WERI-Rb-1 (cell line): ENCODE measurements at regions not wholly inside any gene's neighbourhood (a gene's known extent, or its start where the extent isn't known, plus 50 kb on each side); places are given as distances from the start of the nearest gene placed in this dataset.

Experiments used
- DNase-seq: peaks from one replicate; pipeline ENCODE4 v3.0.0-alpha.2; 2020
- H3K27ac ChIP-seq: fragments of 250-450 bp; sonication (Bioruptor Pico); 2 replicates; pipeline ENCODE4 v1.5.1; 2020; ENCODE audit warnings: mild to moderate bottlenecking, moderate library complexity
- H3K27me3 ChIP-seq: fragments of 250-450 bp; sonication (Bioruptor Pico); 2 replicates; pipeline ENCODE4 v1.5.1; 2021; ENCODE audit warnings: mild to moderate bottlenecking, low read depth, moderate library complexity; ENCODE audit not compliant: insufficient read depth, severe bottlenecking
- H3K36me3 ChIP-seq: fragments of 250-450 bp; sonication (Bioruptor Pico); 2 replicates; pipeline ENCODE4 v1.5.1; 2020; ENCODE audit warnings: mild to moderate bottlenecking, moderate library complexity
- H3K4me3 ChIP-seq: 2 replicates; pipeline ENCODE4 v1.5.1; 2011; ENCODE audit warnings: low read depth, mild to moderate bottlenecking, control low read depth, low read length
- H3K9me3 ChIP-seq: fragments of 250-450 bp; sonication (Bioruptor Pico); 2 replicates; pipeline ENCODE4 v1.5.1; 2021; ENCODE audit warnings: mild to moderate bottlenecking, moderate library complexity; ENCODE audit not compliant: severe bottlenecking
- TF ChIP-seq, protein P1 (sequence below): IDR thresholded peaks from 2 replicates; pipeline ENCODE4 v1.5.1; 2011; ENCODE audit warnings: low read depth, mild to moderate bottlenecking, control low read depth, inconsistent platforms, low read length

DNA sequence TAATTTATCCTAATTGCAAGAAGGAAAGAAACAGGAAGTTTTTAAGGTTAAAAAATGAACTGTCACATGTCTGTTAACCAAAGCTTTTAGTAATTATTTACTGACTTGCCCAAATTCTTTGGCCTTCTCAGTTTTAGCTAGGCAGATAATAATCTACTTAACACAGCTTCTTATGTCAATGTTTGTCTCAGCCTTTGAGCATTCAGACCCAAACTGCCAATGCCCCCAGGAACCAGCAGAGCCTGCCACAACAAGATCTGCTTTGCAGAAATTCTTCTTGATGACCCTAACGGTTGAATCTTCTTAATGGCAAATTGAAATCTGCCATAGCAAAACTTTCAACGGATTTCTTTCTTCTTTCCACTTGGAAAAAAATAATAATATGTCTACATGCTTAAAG is 792.4 kb upstream of the ADGRL2 start:
- H3K4me3 ChIP-seq = no peak overlapping the region
- no peaks in the 10 kb centered on the region for H3K9me3 ChIP-seq
- H3K27ac ChIP-seq = no peak overlapping the region
- TF ChIP-seq, protein P1, sequence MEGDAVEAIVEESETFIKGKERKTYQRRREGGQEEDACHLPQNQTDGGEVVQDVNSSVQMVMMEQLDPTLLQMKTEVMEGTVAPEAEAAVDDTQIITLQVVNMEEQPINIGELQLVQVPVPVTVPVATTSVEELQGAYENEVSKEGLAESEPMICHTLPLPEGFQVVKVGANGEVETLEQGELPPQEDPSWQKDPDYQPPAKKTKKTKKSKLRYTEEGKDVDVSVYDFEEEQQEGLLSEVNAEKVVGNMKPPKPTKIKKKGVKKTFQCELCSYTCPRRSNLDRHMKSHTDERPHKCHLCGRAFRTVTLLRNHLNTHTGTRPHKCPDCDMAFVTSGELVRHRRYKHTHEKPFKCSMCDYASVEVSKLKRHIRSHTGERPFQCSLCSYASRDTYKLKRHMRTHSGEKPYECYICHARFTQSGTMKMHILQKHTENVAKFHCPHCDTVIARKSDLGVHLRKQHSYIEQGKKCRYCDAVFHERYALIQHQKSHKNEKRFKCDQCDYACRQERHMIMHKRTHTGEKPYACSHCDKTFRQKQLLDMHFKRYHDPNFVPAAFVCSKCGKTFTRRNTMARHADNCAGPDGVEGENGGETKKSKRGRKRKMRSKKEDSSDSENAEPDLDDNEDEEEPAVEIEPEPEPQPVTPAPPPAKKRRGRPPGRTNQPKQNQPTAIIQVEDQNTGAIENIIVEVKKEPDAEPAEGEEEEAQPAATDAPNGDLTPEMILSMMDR = no peak
- H3K36me3 ChIP-seq = no peaks in the 10 kb centered on the region
- DNase-seq = no peak
- H3K27me3 ChIP-seq = no peaks in the 10 kb centered on the region

DNA sequence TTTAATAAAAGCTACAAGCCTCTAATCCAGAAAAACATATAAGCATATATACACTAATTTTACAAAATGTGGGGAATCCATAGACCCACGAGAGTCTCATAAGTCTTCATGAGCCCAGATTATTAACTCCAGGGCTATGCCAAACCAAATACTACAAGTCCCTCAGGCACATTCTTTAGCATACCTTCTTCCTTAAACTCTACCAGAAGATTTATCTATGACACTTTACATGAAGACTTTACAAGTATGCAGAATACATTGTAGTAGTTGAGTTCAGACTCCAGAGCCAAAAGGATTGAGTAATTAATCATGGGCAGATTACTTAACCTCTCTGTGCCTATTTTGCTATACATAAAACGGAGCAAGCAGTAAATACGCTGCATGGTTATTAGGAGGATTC is 793.7 kb upstream of the ADGRL2 start:
- H3K36me3 ChIP-seq = no peaks in the 10 kb centered on the region
- no peak for DNase-seq
- TF ChIP-seq, protein P1 = no peak
- H3K9me3 ChIP-seq = no peaks in the 10 kb centered on the region
- no peak overlapping the region for H3K27ac ChIP-seq
- H3K27me3 ChIP-seq = no peaks in the 10 kb centered on the region
- no peak overlapping the region for H3K4me3 ChIP-seq

- no peak overlapping the region for H3K4me3 ChIP-seq
- no peaks in the 10 kb centered on the region for H3K9me3 ChIP-seq
- no peaks in the 10 kb centered on the region for H3K36me3 ChIP-seq
- no peaks in the 10 kb centered on the region for H3K27me3 ChIP-seq
- TF ChIP-seq, protein P1 = no peak
- no peak overlapping the region for H3K27ac ChIP-seq
- DNase-seq = no peak
These were observed 794.2 kb upstream of the ADGRL2 start for GRCh38 chr1:81006502-81006901.

- Histone ChIP-seq H3K36me3 (no peaks in the 10 kb centered on the region), H3K27ac (no peak overlapping the region), H3K9me3 (no peaks in the 10 kb centered on the region)
These were observed 796.7 kb upstream of the ADGRL2 start for GRCh38 chr1:81004011-81004410.

DNA sequence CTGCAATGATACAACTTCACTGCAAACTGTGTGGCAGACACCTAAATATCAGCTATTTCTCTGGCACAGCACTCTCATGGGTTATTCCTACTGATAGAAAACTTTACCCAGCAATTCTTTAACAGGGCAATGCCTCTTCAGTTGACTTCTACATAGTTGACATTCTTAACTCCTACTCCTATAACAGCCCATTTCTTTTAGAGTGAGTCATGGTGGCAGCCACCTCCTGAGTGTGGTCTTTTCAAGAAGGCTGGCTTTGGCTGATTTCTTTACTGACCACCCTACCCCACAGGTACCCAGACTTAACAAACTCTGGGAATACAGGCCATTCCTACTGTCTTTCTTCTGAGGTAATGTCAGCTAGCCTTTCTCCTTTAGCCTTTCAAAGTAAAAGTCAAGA is 805.8 kb upstream of the ADGRL2 start:
- DNase-seq = no peak

More at GRCh38 chr1:81004011-81004410, 796.7 kb upstream of the ADGRL2 start:
- Histone ChIP-seq H3K4me3 (no peak overlapping the region), H3K27me3 (no peaks in the 10 kb centered on the region)
- TF ChIP-seq, protein P1 = no peak
- DNase-seq = no peak

DNA sequence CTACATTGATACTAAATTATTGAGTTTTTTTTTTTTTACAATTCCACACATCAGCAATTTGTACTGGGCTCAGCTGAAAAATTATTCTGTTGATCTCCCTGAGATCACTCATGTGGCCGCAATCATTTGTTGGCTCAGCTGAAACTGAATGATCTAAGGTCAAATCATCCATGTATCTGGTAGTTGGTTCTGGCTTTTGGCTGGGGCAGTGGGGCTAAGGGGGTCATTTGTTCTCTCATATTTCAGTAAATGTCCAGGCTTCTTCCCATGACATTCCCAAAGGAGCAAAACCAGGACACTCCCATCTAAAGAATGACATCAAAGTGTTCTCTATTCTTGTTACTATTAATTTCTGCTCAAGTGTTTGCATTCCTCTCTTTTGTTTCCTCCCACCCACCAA is 806.7 kb upstream of the ADGRL2 start:
- TF ChIP-seq, protein P1 = no peak
- H3K9me3 ChIP-seq = no peaks in the 10 kb centered on the region
- H3K27ac ChIP-seq = no peak overlapping the region
- H3K4me3 ChIP-seq = no peak overlapping the region
- no peaks in the 10 kb centered on the region for H3K36me3 ChIP-seq
- H3K27me3 ChIP-seq = no peaks in the 10 kb centered on the region
- no peak for DNase-seq

More for the DNA sequence above, 805.8 kb upstream of the ADGRL2 start:
- no peak overlapping the region for H3K27ac ChIP-seq
- H3K36me3 ChIP-seq = no peaks in the 10 kb centered on the region
- TF ChIP-seq, protein P1 = no peak
- no peaks in the 10 kb centered on the region for H3K27me3 ChIP-seq
- no peaks in the 10 kb centered on the region for H3K9me3 ChIP-seq
- H3K4me3 ChIP-seq = no peak overlapping the region
